H9 (cell line): ENCODE measurements at regions not wholly inside any gene's neighbourhood (a gene's known extent, or its start where the extent isn't known, plus 50 kb on each side); places are given as distances from the start of the nearest gene placed in this dataset.

Experiments
- DNase-seq: peaks from one replicate; pipeline ENCODE4 v3.0.0-alpha.2; 2017
- H2AFZ ChIP-seq: one replicate; pipeline ENCODE4 v1.6.1; 2013; ENCODE audit warnings: mild to moderate bottlenecking, low read length, control low read depth, moderate library complexity
- H2AK5ac ChIP-seq: 2 replicates; pipeline ENCODE4 v1.6.1; 2013; ENCODE audit warnings: low read length, control low read depth, mixed read lengths; ENCODE audit not compliant: insufficient read length
- H2BK120ac ChIP-seq: one replicate; pipeline ENCODE4 v1.6.1; 2013; ENCODE audit warnings: low read depth, mild to moderate bottlenecking, low read length, control low read depth, inconsistent platforms; ENCODE audit not compliant: poor library complexity, severe bottlenecking
- H2BK12ac ChIP-seq: 2 replicates; pipeline ENCODE4 v1.6.1; 2013; ENCODE audit warnings: low read length, control low read depth, mixed read lengths, low read depth; ENCODE audit not compliant: insufficient read length
- H2BK15ac ChIP-seq: 2 replicates; pipeline ENCODE4 v1.6.1; 2013; ENCODE audit warnings: low read depth, low read length, control low read depth
- H2BK20ac ChIP-seq: one replicate; pipeline ENCODE4 v1.6.1; 2013; ENCODE audit warnings: low read depth, mild to moderate bottlenecking, low read length, control low read depth, inconsistent platforms; ENCODE audit not compliant: poor library complexity, severe bottlenecking
- H2BK5ac ChIP-seq: 2 replicates; pipeline ENCODE4 v1.6.1; 2013; ENCODE audit warnings: low read length, control low read depth, mixed read lengths; ENCODE audit not compliant: insufficient read length
- H3K14ac ChIP-seq: 2 replicates; pipeline ENCODE4 v1.6.1; 2013; ENCODE audit warnings: low read length, control low read depth; ENCODE audit not compliant: insufficient read depth
- H3K18ac ChIP-seq: 2 replicates; pipeline ENCODE4 v1.6.1; 2013; ENCODE audit warnings: low read depth, mild to moderate bottlenecking, mixed read lengths, low read length, control low read depth; ENCODE audit not compliant: insufficient read length
- H3K23ac ChIP-seq: 2 replicates; pipeline ENCODE4 v1.6.1; 2013; ENCODE audit warnings: low read length, control low read depth, mixed read lengths, low read depth; ENCODE audit not compliant: insufficient read length
- H3K23me2 ChIP-seq: 2 replicates; pipeline ENCODE4 v1.6.1; 2013; ENCODE audit warnings: low read depth, mild to moderate bottlenecking, mixed read lengths, low read length, control low read depth; ENCODE audit not compliant: insufficient read length, poor library complexity, severe bottlenecking
- H3K27ac ChIP-seq: 2 replicates; pipeline ENCODE4 v1.5.1; 2013; ENCODE audit warnings: low read length, control low read depth, mixed read lengths, low read depth; ENCODE audit not compliant: insufficient read length
- H3K27me3 ChIP-seq: 2 replicates; pipeline ENCODE4 v1.6.1; 2013; ENCODE audit warnings: low read length, control low read depth, inconsistent platforms; ENCODE audit not compliant: insufficient read depth
- H3K4ac ChIP-seq: 2 replicates; pipeline ENCODE4 v1.6.1; 2013; ENCODE audit warnings: low read depth, mild to moderate bottlenecking, control low read depth, inconsistent platforms, low read length, moderate library complexity
- H3K4me1 ChIP-seq: 2 replicates; pipeline ENCODE4 v1.6.1; 2013; ENCODE audit warnings: low read length, control low read depth, inconsistent platforms; ENCODE audit not compliant: insufficient read depth
- H3K4me2 ChIP-seq: 2 replicates; pipeline ENCODE4 v1.6.1; 2013; ENCODE audit warnings: low read length, control low read depth, mixed read lengths; ENCODE audit not compliant: insufficient read length, insufficient read depth
- H3K56ac ChIP-seq: 2 replicates; pipeline ENCODE4 v1.6.1; 2013; ENCODE audit warnings: low read depth, mild to moderate bottlenecking, mixed read lengths, low read length, control low read depth; ENCODE audit not compliant: insufficient read length
- H3K79me1 ChIP-seq: 2 replicates; pipeline ENCODE4 v1.6.1; 2013; ENCODE audit warnings: low read depth, mild to moderate bottlenecking, moderate library complexity, low read length, control low read depth, inconsistent platforms; ENCODE audit not compliant: insufficient read depth, poor library complexity, severe bottlenecking
- H3K79me2 ChIP-seq: 2 replicates; pipeline ENCODE4 v1.6.1; 2013; ENCODE audit warnings: low read length, control low read depth, inconsistent platforms; ENCODE audit not compliant: insufficient read depth
- H3K9ac ChIP-seq: 2 replicates; pipeline ENCODE4 v1.6.1; 2013; ENCODE audit warnings: low read length, control low read depth, mixed read lengths; ENCODE audit not compliant: insufficient read length; ENCODE audit errors: extremely low read depth
- H3K9me3 ChIP-seq: one replicate; pipeline ENCODE4 v1.6.1; 2013; ENCODE audit warnings: low read depth, low read length, inconsistent platforms; ENCODE audit not compliant: control insufficient read depth
- H3T11ph ChIP-seq: one replicate; pipeline ENCODE4 v1.6.1; 2013; ENCODE audit warnings: mild to moderate bottlenecking, low read length, control low read depth, inconsistent platforms
- H4K20me1 ChIP-seq: one replicate; pipeline ENCODE4 v1.6.1; 2013; ENCODE audit not compliant: control insufficient read depth, insufficient read length, insufficient read depth
- H4K5ac ChIP-seq: 2 replicates; pipeline ENCODE4 v1.6.1; 2013; ENCODE audit warnings: low read depth, mild to moderate bottlenecking, mixed read lengths, low read length, control low read depth; ENCODE audit not compliant: insufficient read length
- H4K8ac ChIP-seq: replicated peaks from 2 replicates; pipeline ENCODE4 v1.6.1; 2013; ENCODE audit warnings: low read length, control low read depth, mixed read lengths, low read depth; ENCODE audit not compliant: insufficient read length
- H4K91ac ChIP-seq: 2 replicates; pipeline ENCODE4 v1.6.1; 2013; ENCODE audit warnings: low read depth, mild to moderate bottlenecking, moderate library complexity, mixed read lengths, low read length, control low read depth; ENCODE audit not compliant: insufficient read length
- H3K27ac Mint-ChIP-seq, 3 experiments: 2 replicates in 2 of 3; 3 replicates in 1 of 3; pipeline ENCODE4 v1.8.0; 2020 to 2021; ENCODE audit warnings: mixed read lengths in 3 of 3, mild to moderate bottlenecking in 1 of 3, moderate library complexity in 1 of 3
- H3K27me3 Mint-ChIP-seq: 2 replicates; pipeline ENCODE4 v1.8.0; 2021; ENCODE audit warnings: low read depth, mild to moderate bottlenecking, moderate library complexity, mixed read lengths
- H3K36me3 Mint-ChIP-seq, 3 experiments: 2 replicates in 2 of 3; 3 replicates in 1 of 3; pipeline ENCODE4 v1.8.0; 2020 to 2021; ENCODE audit warnings: low read depth in 3 of 3, mixed read lengths in 3 of 3; ENCODE audit not compliant: insufficient read depth in 1 of 3
- H3K4me1 Mint-ChIP-seq, 2 experiments: 2 replicates each; pipeline ENCODE4 v1.8.0; 2020; ENCODE audit warnings: mixed read lengths in 2 of 2
- H3K4me3 Mint-ChIP-seq, 2 experiments: 2 replicates in 1 of 2; 3 replicates in 1 of 2; pipeline ENCODE4 v1.8.0; 2020 to 2021; ENCODE audit warnings: mild to moderate bottlenecking in 2 of 2, mixed read lengths in 2 of 2, moderate library complexity in 1 of 2
- H3K9me3 Mint-ChIP-seq, 2 experiments: 2 replicates in 1 of 2; 3 replicates in 1 of 2; pipeline ENCODE4 v1.8.0; 2020; ENCODE audit warnings: mild to moderate bottlenecking in 2 of 2, mixed read lengths in 2 of 2, moderate library complexity in 1 of 2
- CTCF ChIP-seq: fragments of 200-600 bp; sonication (generic); conservative IDR thresholded peaks from 3 replicates; pipeline ENCODE4 v1.8.0; 2021; ENCODE audit warnings: antibody characterized with exemption, mild to moderate bottlenecking
- WGBS: extraction: QIAGEN DNeasy Blood & Tissue Kit; methylation state at CpG from one replicate; pipeline ENCODE4 v1.1.7; 2013; ENCODE audit warnings: missing lambda C conversion rate, low lambda C conversion rate, mixed read lengths; ENCODE audit not compliant: insufficient read length; ENCODE audit errors: extremely low coverage; 5-methylcytosine and 5-hydroxymethylcytosine counted together

GRCh38 chr2:58932801-58933200, 691.7 kb upstream of the FANCL start:
- H3K79me1 ChIP-seq, result no peaks in the 10 kb centered on the region
- no peak overlapping the region for H2BK12ac ChIP-seq
- no peak overlapping the region for H4K91ac ChIP-seq
- Mint-ChIP-seq H3K27ac (no peak overlapping the region), H3K27me3 (no peaks in the 10 kb centered on the region), H3K4me1 (peaks cover 30 to 36% of the 10 kb centered on the region in 2 experiments), H3K9me3 (no peaks in the 10 kb centered on the region; a peak in 1 of 5 replicates), H3K36me3 (no peaks in the 10 kb centered on the region), H3K4me3 (no peak overlapping the region)
- H3K4ac ChIP-seq, result no peak overlapping the region
- H3K23me2 ChIP-seq, result no peaks in the 10 kb centered on the region
- no peak overlapping the region for H3K27ac ChIP-seq
- no peak overlapping the region for H2BK20ac ChIP-seq
- H3K79me2 ChIP-seq, result no peaks in the 10 kb centered on the region
- no peak overlapping the region for H3K18ac ChIP-seq
- no peak overlapping the region for H4K5ac ChIP-seq
- peaks cover 5% of the 10 kb centered on the region; the same call in 1 of the 2 replicates for H3K4me1 ChIP-seq
- no peak overlapping the region for H2BK5ac ChIP-seq
- H3K14ac ChIP-seq, result no peak overlapping the region
- H2BK120ac ChIP-seq, result no peak overlapping the region
- no peak overlapping the region for H3K9ac ChIP-seq
- no peak overlapping the region for H3K4me2 ChIP-seq
- TF ChIP-seq CTCF, result no peak
- no peaks in the 10 kb centered on the region for H3K9me3 ChIP-seq
- H4K20me1 ChIP-seq, result no peaks in the 10 kb centered on the region
- no peak overlapping the region for H3T11ph ChIP-seq
- H3K27me3 ChIP-seq, result no peaks in the 10 kb centered on the region
- H3K23ac ChIP-seq, result no peak overlapping the region
- H2BK15ac ChIP-seq, result no peak overlapping the region
- DNase-seq, result no peak
- H3K56ac ChIP-seq, result no peak overlapping the region
- no CpG with 5 or more reads among the region's 3 CpGs for WGBS
- no peak overlapping the region for H2AK5ac ChIP-seq
- H2AFZ ChIP-seq, result no peak overlapping the region
- H4K8ac ChIP-seq, result no peak overlapping the region
